GM12878 (cell line): ENCODE measurements at regions not wholly inside any gene's neighbourhood (a gene's known extent, or its start where the extent isn't known, plus 50 kb on each side); places are given as distances from the start of the nearest gene placed in this dataset.

Experiments
- ASH2L ChIP-seq: fragments of 300-600, 200-600 bp; sonication (generic); IDR thresholded peaks from 2 replicates; pipeline ENCODE4 v1.6.1; 2017; ENCODE audit warnings: low read depth, mild to moderate bottlenecking, borderline replicate concordance
- CBFB ChIP-seq: IDR thresholded peaks from 2 replicates; pipeline ENCODE4 v1.6.1; 2016; ENCODE audit warnings: antibody characterized with exemption, low read depth

DNA sequence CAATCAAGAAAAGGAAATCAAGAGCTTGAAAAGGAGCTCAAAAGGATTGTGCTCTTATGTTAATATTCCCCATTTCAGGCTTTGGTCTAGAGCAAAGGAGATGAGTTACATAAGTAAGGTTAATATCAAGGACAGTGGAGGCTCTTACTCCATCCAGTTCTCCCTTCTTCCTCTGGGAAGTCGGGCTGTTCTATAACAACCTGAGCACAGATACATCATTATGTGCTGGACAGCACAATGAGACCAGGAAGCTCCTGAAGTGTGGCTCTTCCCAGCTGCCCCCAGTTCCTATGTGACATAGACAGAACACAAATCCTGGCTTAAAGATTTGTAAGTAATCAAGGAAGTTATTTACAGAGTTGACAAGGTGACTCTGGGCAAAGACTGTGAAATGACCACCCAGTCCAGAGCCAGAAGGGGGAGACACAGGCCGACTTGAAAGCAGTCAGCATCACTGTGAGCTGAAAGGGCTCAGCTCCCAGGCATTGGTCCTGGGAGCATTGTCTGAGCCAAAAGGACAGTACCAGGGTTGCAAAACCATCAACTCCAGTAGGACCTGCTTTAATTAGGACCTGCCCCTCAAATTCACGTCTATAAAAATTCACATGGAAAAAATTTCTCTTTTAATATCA is 917.6 kb upstream of the ACVR2A start:
- TF ChIP-seq CBFB (no peak), ASH2L (no peak)
